ENCODE measurements at regions not wholly inside any gene's neighbourhood (a gene's known extent, or its start where the extent isn't known, plus 50 kb on each side); places are given as distances from the start of the nearest gene placed in this dataset.

DNA sequence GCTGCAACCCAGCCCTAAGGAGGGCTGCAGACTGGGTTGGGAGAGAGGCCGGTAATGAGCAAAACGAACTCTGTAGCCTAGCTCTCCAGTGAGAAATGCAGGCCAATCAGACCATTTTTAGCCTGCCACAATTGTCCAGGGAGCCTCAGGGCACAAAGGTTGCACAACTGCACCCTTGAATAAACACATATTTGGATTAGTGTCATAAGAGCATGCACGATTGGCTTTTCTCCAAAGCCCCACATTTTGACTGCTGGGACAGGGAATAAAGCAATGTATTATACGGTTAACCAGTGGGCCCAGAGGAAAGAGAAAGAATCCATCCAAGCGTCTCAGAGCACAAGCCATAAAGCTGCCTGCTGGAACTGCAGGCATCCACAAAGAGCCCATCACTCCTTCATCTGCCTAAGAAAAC is 729.4 kb upstream of the SGCG start:
- Histone ChIP-seq H3K27ac (ENCODE audit: control insufficient read depth, insufficient read depth, low read length) (no peak overlapping the region), H3K9me3 (ENCODE audit: control insufficient read depth, low read depth, low read length) (peaks cover 2% of the 10 kb centered on the region), H3K27me3 (ENCODE audit: control insufficient read depth, extremely low read depth, insufficient read depth, low read length) (no peaks in the 10 kb centered on the region), H3K9ac (ENCODE audit: control insufficient read depth, extremely low read depth, insufficient read depth, low read length) (no peak overlapping the region), H4K20me1 (ENCODE audit: control insufficient read depth, extremely low read depth, insufficient read depth, low read length) (no peaks in the 10 kb centered on the region), H3K4me1 (ENCODE audit: control insufficient read depth, extremely low read depth, insufficient read depth, low read length) (no peaks in the 10 kb centered on the region), H3K79me2 (ENCODE audit: control insufficient read depth, insufficient read depth, low read length) (no peaks in the 10 kb centered on the region), H3K9me1 (ENCODE audit: control insufficient read depth, extremely low read depth, insufficient read depth, low read length) (no peaks in the 10 kb centered on the region), H3K36me3 (ENCODE audit: control insufficient read depth in 2 of 2, extremely low read depth in 1 of 2, insufficient read depth in 2 of 2, low read length in 2 of 2) (no peaks in the 10 kb centered on the region), H3K4me2 (ENCODE audit: control insufficient read depth, extremely low read depth, insufficient read depth, low read depth, low read length) (no peak overlapping the region), H3K4me3 (ENCODE audit: control insufficient read depth in 2 of 3, extremely low read depth in 1 of 3, insufficient read depth in 2 of 3, low read depth in 1 of 3, low read length in 3 of 3) (no peak overlapping the region), H2AFZ (ENCODE audit: control insufficient read depth, low read length) (no peak overlapping the region)
- dilution Hi-C loops (cut with MboI; ENCODE audit: extremely low pct_ligation_motif_present, low sequenced_read_pairs) = no loop called here
- FAIRE-seq (no peak), DNase-seq (ENCODE audit: low read depth, low spot score) (no peak)
- TF ChIP-seq, protein P1, sequence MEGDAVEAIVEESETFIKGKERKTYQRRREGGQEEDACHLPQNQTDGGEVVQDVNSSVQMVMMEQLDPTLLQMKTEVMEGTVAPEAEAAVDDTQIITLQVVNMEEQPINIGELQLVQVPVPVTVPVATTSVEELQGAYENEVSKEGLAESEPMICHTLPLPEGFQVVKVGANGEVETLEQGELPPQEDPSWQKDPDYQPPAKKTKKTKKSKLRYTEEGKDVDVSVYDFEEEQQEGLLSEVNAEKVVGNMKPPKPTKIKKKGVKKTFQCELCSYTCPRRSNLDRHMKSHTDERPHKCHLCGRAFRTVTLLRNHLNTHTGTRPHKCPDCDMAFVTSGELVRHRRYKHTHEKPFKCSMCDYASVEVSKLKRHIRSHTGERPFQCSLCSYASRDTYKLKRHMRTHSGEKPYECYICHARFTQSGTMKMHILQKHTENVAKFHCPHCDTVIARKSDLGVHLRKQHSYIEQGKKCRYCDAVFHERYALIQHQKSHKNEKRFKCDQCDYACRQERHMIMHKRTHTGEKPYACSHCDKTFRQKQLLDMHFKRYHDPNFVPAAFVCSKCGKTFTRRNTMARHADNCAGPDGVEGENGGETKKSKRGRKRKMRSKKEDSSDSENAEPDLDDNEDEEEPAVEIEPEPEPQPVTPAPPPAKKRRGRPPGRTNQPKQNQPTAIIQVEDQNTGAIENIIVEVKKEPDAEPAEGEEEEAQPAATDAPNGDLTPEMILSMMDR (optimal IDR thresholded peaks at IDR 0.05 in 1 of 3, IDR thresholded peaks at IDR 0.05 in 1 of 3, conservative IDR thresholded peaks at IDR 0.05 in 1 of 3; ENCODE audit: extremely low read depth in 1 of 3, insufficient read depth in 2 of 3, low read length in 3 of 3) = no peak
- no peak for TF ChIP-seq EZH2 (IDR thresholded peaks at IDR 0.05; ENCODE audit: low read length)

DNA sequence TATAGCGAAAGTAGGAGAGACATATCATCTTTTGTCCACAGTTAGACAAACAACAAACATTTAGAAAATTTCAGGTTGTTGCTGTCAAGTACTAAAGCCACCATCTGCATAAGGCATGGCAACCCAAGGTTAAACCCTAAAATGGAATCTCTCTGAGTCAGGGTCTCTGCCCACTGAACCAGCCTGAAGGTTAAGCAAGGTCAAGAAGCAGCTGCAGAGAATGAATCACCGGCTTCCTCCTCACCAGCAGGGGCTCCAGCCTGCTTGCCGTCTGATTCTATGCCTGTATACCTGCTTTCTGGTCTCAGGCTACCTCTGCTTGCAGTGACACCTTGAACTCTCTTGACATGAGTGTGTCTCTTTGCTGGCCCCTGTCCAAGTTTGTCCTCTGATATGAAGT is 726.2 kb upstream of the SGCG start:
- no peak overlapping the region for H2AFZ ChIP-seq (ENCODE audit: control insufficient read depth, low read length)
- H3K9me1 ChIP-seq (ENCODE audit: control insufficient read depth, extremely low read depth, insufficient read depth, low read length) = no peaks in the 10 kb centered on the region
- no peak overlapping the region for H3K27ac ChIP-seq (ENCODE audit: control insufficient read depth, insufficient read depth, low read length)
- H3K9me3 ChIP-seq (ENCODE audit: control insufficient read depth, low read depth, low read length) = peaks cover 2% of the 10 kb centered on the region
- no peaks in the 10 kb centered on the region for H3K4me1 ChIP-seq (ENCODE audit: control insufficient read depth, extremely low read depth, insufficient read depth, low read length)
- H3K36me3 ChIP-seq (ENCODE audit: control insufficient read depth in 2 of 2, extremely low read depth in 1 of 2, insufficient read depth in 2 of 2, low read length in 2 of 2) = no peaks in the 10 kb centered on the region
- DNase-seq (ENCODE audit: low read depth, low spot score) = no peak
- H3K27me3 ChIP-seq (ENCODE audit: control insufficient read depth, extremely low read depth, insufficient read depth, low read length) = no peaks in the 10 kb centered on the region
- no peaks in the 10 kb centered on the region for H4K20me1 ChIP-seq (ENCODE audit: control insufficient read depth, extremely low read depth, insufficient read depth, low read length)
- no peaks in the 10 kb centered on the region for H3K79me2 ChIP-seq (ENCODE audit: control insufficient read depth, insufficient read depth, low read length)
- H3K9ac ChIP-seq (ENCODE audit: control insufficient read depth, extremely low read depth, insufficient read depth, low read length) = no peak overlapping the region
- dilution Hi-C loops (cut with MboI; ENCODE audit: extremely low pct_ligation_motif_present, low sequenced_read_pairs) = no loop called here
- no peak for TF ChIP-seq EZH2 (IDR thresholded peaks at IDR 0.05; ENCODE audit: low read length)
- no peak for FAIRE-seq
- no peak overlapping the region for H3K4me2 ChIP-seq (ENCODE audit: control insufficient read depth, extremely low read depth, insufficient read depth, low read depth, low read length)
- H3K4me3 ChIP-seq (ENCODE audit: control insufficient read depth in 2 of 3, extremely low read depth in 1 of 3, insufficient read depth in 2 of 3, low read depth in 1 of 3, low read length in 3 of 3) = no peak overlapping the region

DNA sequence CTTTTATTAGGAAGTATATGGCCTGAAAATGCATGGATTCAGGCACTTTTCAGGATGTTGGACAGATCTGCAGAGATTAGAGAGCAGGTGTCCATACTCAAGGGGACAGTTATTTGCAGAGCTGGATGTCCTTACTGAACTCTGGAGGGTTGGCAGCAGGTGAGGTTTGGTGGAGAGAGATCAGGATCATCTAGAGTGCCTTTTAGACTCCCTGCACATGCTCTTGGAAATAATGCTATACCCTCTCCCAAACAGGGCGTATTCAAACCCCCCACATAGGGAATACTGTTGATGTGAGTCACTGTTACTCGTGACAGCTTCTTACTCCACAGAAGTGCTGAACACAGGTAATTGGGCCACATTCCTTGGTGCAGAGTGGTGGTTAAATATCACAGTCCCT is 725.7 kb upstream of the SGCG start:
- no peak for TF ChIP-seq EZH2 (IDR thresholded peaks at IDR 0.05; ENCODE audit: low read length)
- TF ChIP-seq, protein P1 (optimal IDR thresholded peaks at IDR 0.05 in 1 of 3, IDR thresholded peaks at IDR 0.05 in 1 of 3, conservative IDR thresholded peaks at IDR 0.05 in 1 of 3; ENCODE audit: extremely low read depth in 1 of 3, insufficient read depth in 2 of 3, low read length in 3 of 3) = no peak
- Histone ChIP-seq H3K4me3 (ENCODE audit: control insufficient read depth in 2 of 3, extremely low read depth in 1 of 3, insufficient read depth in 2 of 3, low read depth in 1 of 3, low read length in 3 of 3) (no peak overlapping the region), H3K27ac (ENCODE audit: control insufficient read depth, insufficient read depth, low read length) (no peak overlapping the region), H3K9ac (ENCODE audit: control insufficient read depth, extremely low read depth, insufficient read depth, low read length) (no peak overlapping the region), H3K27me3 (ENCODE audit: control insufficient read depth, extremely low read depth, insufficient read depth, low read length) (no peaks in the 10 kb centered on the region), H3K9me3 (ENCODE audit: control insufficient read depth, low read depth, low read length) (peaks cover 3% of the 10 kb centered on the region), H3K36me3 (ENCODE audit: control insufficient read depth in 2 of 2, extremely low read depth in 1 of 2, insufficient read depth in 2 of 2, low read length in 2 of 2) (no peaks in the 10 kb centered on the region), H3K9me1 (ENCODE audit: control insufficient read depth, extremely low read depth, insufficient read depth, low read length) (no peaks in the 10 kb centered on the region), H4K20me1 (ENCODE audit: control insufficient read depth, extremely low read depth, insufficient read depth, low read length) (no peaks in the 10 kb centered on the region), H3K79me2 (ENCODE audit: control insufficient read depth, insufficient read depth, low read length) (no peaks in the 10 kb centered on the region), H3K4me2 (ENCODE audit: control insufficient read depth, extremely low read depth, insufficient read depth, low read depth, low read length) (no peak overlapping the region), H2AFZ (ENCODE audit: control insufficient read depth, low read length) (no peak overlapping the region), H3K4me1 (ENCODE audit: control insufficient read depth, extremely low read depth, insufficient read depth, low read length) (no peaks in the 10 kb centered on the region)
- dilution Hi-C loops (cut with MboI; ENCODE audit: extremely low pct_ligation_motif_present, low sequenced_read_pairs) = no loop called here
- DNase-seq (ENCODE audit: low read depth, low spot score) (no peak), FAIRE-seq (no peak)

Data from keratinocyte (primary cell).